ENCODE measurements at regions not wholly inside any gene's neighbourhood (a gene's known extent, or its start where the extent isn't known, plus 50 kb on each side); places are given as distances from the start of the nearest gene placed in this dataset.

GRCh38 chr5:153404747-153405146 lies 85.7 kb upstream of the GRIA1 start:
- in situ Hi-C loops (cut with MboI; ENCODE audit: low sequenced_read_pairs, unreplicated experiment) = no loop called here
- no peak for DNase-seq (ENCODE audit: low spot score)
- TF ChIP-seq CTCF (IDR thresholded peaks at IDR 0.05; ENCODE audit: borderline replicate concordance, control extremely low read depth, extremely low read depth, insufficient read depth, missing control alignments) = no peak

GRCh38 chr5:153421676-153422075 lies 68.8 kb upstream of the GRIA1 start:
- in situ Hi-C loops (cut with MboI; ENCODE audit: low sequenced_read_pairs, unreplicated experiment) = no loop called here
- TF ChIP-seq CTCF (IDR thresholded peaks at IDR 0.05; ENCODE audit: borderline replicate concordance, control extremely low read depth, extremely low read depth, insufficient read depth, missing control alignments) = no peak
- DNase-seq (ENCODE audit: low spot score) = no peak

- TF ChIP-seq CTCF (IDR thresholded peaks at IDR 0.05; ENCODE audit: borderline replicate concordance, control extremely low read depth, extremely low read depth, insufficient read depth, missing control alignments) = peak; percentile 31
- in situ Hi-C loops (cut with MboI; ENCODE audit: low sequenced_read_pairs, unreplicated experiment) = no loop called here
- no peak for DNase-seq (ENCODE audit: low spot score)
Observed at GRCh38 chr5:153425914-153426313, 64.6 kb upstream of the GRIA1 start.

- in situ Hi-C loops (cut with MboI; ENCODE audit: low sequenced_read_pairs, unreplicated experiment) = no loop called here
- no peak for DNase-seq (ENCODE audit: low spot score)
- TF ChIP-seq CTCF (IDR thresholded peaks at IDR 0.05; ENCODE audit: borderline replicate concordance, control extremely low read depth, extremely low read depth, insufficient read depth, missing control alignments) = no peak
Observed at GRCh38 chr5:153429761-153430380, 60.6 kb upstream of the GRIA1 start.

- TF ChIP-seq CTCF (IDR thresholded peaks at IDR 0.05; ENCODE audit: borderline replicate concordance, control extremely low read depth, extremely low read depth, insufficient read depth, missing control alignments) = no peak
- in situ Hi-C loops (cut with MboI; ENCODE audit: low sequenced_read_pairs, unreplicated experiment) = no loop called here
- no peak for DNase-seq (ENCODE audit: low spot score)
Observed at GRCh38 chr5:153432583-153432982, 57.9 kb upstream of the GRIA1 start.

- in situ Hi-C loops (cut with MboI; ENCODE audit: low sequenced_read_pairs, unreplicated experiment) = no loop called here
- DNase-seq (ENCODE audit: low spot score) = no peak
- TF ChIP-seq CTCF (IDR thresholded peaks at IDR 0.05; ENCODE audit: borderline replicate concordance, control extremely low read depth, extremely low read depth, insufficient read depth, missing control alignments) = no peak
Observed at GRCh38 chr5:153437251-153437650, 53.2 kb upstream of the GRIA1 start.
